T-cell (primary cell): ENCODE measurements at regions not wholly inside any gene's neighbourhood (a gene's known extent, or its start where the extent isn't known, plus 50 kb on each side); places are given as distances from the start of the nearest gene placed in this dataset.

ENCODE experiments used
- ATAC-seq, 4 experiments: fragments of 200-7000 bp in 3 of 4; fragments of 150-1000 bp in 1 of 4; cut with Tn5 transposase; replicated peaks in 1 of 4; 1 replicate in 3 of 4; 2 replicates in 1 of 4; pipeline ENCODE4 v1.10.0; 2021; ENCODE audit warnings: moderate library complexity in 3 of 4, mild to moderate bottlenecking in 2 of 4, moderate number of reproducible peaks in 1 of 4
- CTCF ChIA-PET, 2 donors: fragments of 300-600 bp; sonication (Branson Sonifier 250); formaldehyde crosslinking; loops; one replicate each; lab custom pipeline; 2022; ENCODE audit warnings: antibody characterized with exemption in 2 of 2; lab: Charles Lee
- POLR2A ChIA-PET, 2 donors: fragments of 300-600 bp; sonication (Branson Sonifier 250); formaldehyde crosslinking; loops; one replicate each; lab custom pipeline; 2022; ENCODE audit warnings: antibody characterized with exemption in 2 of 2; lab: Charles Lee
- DNase-seq, 35 experiments: peaks; one replicate each; pipeline versions ENCODE4 v3.0.0 to v3.0.0-alpha.2; 2013 to 2023
- H3K27ac ChIP-seq: one replicate; pipeline ENCODE4 v1.5.1; 2013; ENCODE audit warnings: low read length
- H3K27me3 ChIP-seq, 2 experiments: replicated peaks in 1 of 2; 1 replicate in 1 of 2; 2 replicates in 1 of 2; pipeline versions ENCODE4 v1.6.1 to v1.7.0; 2013; ENCODE audit warnings: low read length in 1 of 2, mixed read lengths in 1 of 2; ENCODE audit not compliant: control insufficient read depth in 2 of 2, insufficient read depth in 2 of 2; ENCODE audit errors: extremely low read depth in 1 of 2
- H3K36me3 ChIP-seq, 2 donors: 1 replicate in 1 of 2; 2 replicates in 1 of 2; pipeline versions ENCODE4 v1.6.1 to v1.7.0; 2013; ENCODE audit warnings: low read length in 1 of 2; ENCODE audit not compliant: control insufficient read depth in 2 of 2, insufficient read depth in 1 of 2; ENCODE audit errors: extremely low read depth in 1 of 2
- H3K4me1 ChIP-seq, 2 experiments: 1 replicate in 1 of 2; 2 replicates in 1 of 2; pipeline versions ENCODE4 v1.6.1 to v1.7.0; 2013; ENCODE audit warnings: low read length in 2 of 2, mixed read lengths in 1 of 2; ENCODE audit not compliant: insufficient read depth in 2 of 2, control insufficient read depth in 1 of 2; ENCODE audit errors: extremely low read depth in 1 of 2
- H3K4me3 ChIP-seq, 2 donors: 1 replicate in 1 of 2; 2 replicates in 1 of 2; pipeline versions ENCODE4 v1.5.1 to v1.7.0; 2013; ENCODE audit warnings: mild to moderate bottlenecking in 2 of 2, low read length in 1 of 2, moderate library complexity in 1 of 2; ENCODE audit not compliant: control insufficient read depth in 1 of 2; ENCODE audit errors: extremely low read depth in 1 of 2
- H3K9me3 ChIP-seq: 2 replicates; pipeline ENCODE4 v1.7.0; 2013
- H3K27ac Mint-ChIP-seq, 2 donors: one replicate each; pipeline ENCODE4 v1.8.0; 2020 to 2021; ENCODE audit warnings: mild to moderate bottlenecking in 2 of 2, mixed read lengths in 2 of 2
- H3K27me3 Mint-ChIP-seq, 2 donors: one replicate each; pipeline ENCODE4 v1.8.0; 2021 to 2022; ENCODE audit warnings: mixed read lengths in 2 of 2
- H3K36me3 Mint-ChIP-seq: one replicate; pipeline ENCODE4 v1.8.0; 2021; ENCODE audit warnings: mixed read lengths
- H3K4me1 Mint-ChIP-seq, 3 donors: one replicate each; pipeline ENCODE4 v1.8.0; 2020 to 2022; ENCODE audit warnings: mixed read lengths in 3 of 3, mild to moderate bottlenecking in 1 of 3
- H3K4me3 Mint-ChIP-seq, 3 donors: one replicate each; pipeline ENCODE4 v1.8.0; 2020 to 2022; ENCODE audit warnings: mild to moderate bottlenecking in 3 of 3, mixed read lengths in 3 of 3, moderate library complexity in 3 of 3
- H3K9me3 Mint-ChIP-seq, 3 donors: one replicate each; pipeline ENCODE4 v1.8.0; 2020 to 2022; ENCODE audit warnings: mixed read lengths in 3 of 3
- WGBS: methylation state at CpG from one replicate; pipeline ENCODE4 v1.1.5; 2013; ENCODE audit warnings: missing lambda C conversion rate; ENCODE audit not compliant: insufficient coverage; 5-methylcytosine and 5-hydroxymethylcytosine counted together

GRCh38 chr4:152247271-152247975 lies 288.5 kb downstream of the FBXW7 start:
- Mint-ChIP-seq H3K36me3 (no peaks in the 10 kb centered on the region), H3K27me3 (no peaks in the 10 kb centered on the region), H3K4me3 (peak overlapping the region in 1 of 3 donors; percentile 76), H3K9me3 (peaks cover 0 to 3% (median 0%) of the 10 kb centered on the region in 3 donors), H3K27ac (peak overlapping the region in 1 of 2 donors; percentile 59), H3K4me1 (peaks cover 38 to 50% (median 47%) of the 10 kb centered on the region in 3 donors)
- DNase-seq = no peak
- Histone ChIP-seq H3K27me3 (no peaks in the 10 kb centered on the region), H3K27ac (peak overlapping the region; percentile 42), H3K4me1 (peaks cover 23 to 30% of the 10 kb centered on the region in 2 experiments), H3K36me3 (no peaks in the 10 kb centered on the region), H3K9me3 (no peaks in the 10 kb centered on the region), H3K4me3 (no peak overlapping the region)
- 94% methylated on average over 15 of the region's 19 CpGs for WGBS
- POLR2A ChIA-PET = no interaction called here
- CTCF ChIA-PET = interaction anchor here in 1 of 2 donors (0.6 kb wide), 1 partner anchor 75 kb away, joined by 3 read pairs; no protein-coding TSS in a partner anchor
- no peak for ATAC-seq

- no peaks in the 10 kb centered on the region for H3K27me3 ChIP-seq
- ChIA-PET CTCF (no interaction called here), POLR2A (no interaction called here)
- H3K4me1 ChIP-seq = peaks cover 23 to 30% of the 10 kb centered on the region in 2 experiments
- H3K4me1 Mint-ChIP-seq = peaks cover 38 to 48% (median 47%) of the 10 kb centered on the region in 3 donors
- no peaks in the 10 kb centered on the region for H3K27me3 Mint-ChIP-seq
- peak overlapping the region; percentile 92 to 93 for H3K27ac Mint-ChIP-seq
- H3K9me3 ChIP-seq = no peaks in the 10 kb centered on the region
- ATAC-seq (peak; percentile 80 to 86 (median 84)), DNase-seq (peak in 29 of 35 experiments; percentile 2 to 47 (median 23))
- H3K27ac ChIP-seq = peak overlapping the region; percentile 42
- H3K36me3 ChIP-seq = no peaks in the 10 kb centered on the region
- H3K9me3 Mint-ChIP-seq = peaks cover 0 to 2% (median 0%) of the 10 kb centered on the region in 3 donors
- peak overlapping the region; percentile 49 to 76 (median 60) for H3K4me3 Mint-ChIP-seq
- 41% methylated on average over 7 of the region's 13 CpGs for WGBS
- H3K4me3 ChIP-seq = peak overlapping the region; percentile 10 to 39
- H3K36me3 Mint-ChIP-seq = no peaks in the 10 kb centered on the region
These were observed 289.2 kb downstream of the FBXW7 start for GRCh38 chr4:152246659-152247058.

GRCh38 chr4:152245680-152246079 lies 290.2 kb downstream of the FBXW7 start:
- Mint-ChIP-seq H3K27ac (peak overlapping the region in 1 of 2 donors; percentile 17), H3K4me3 (no peak overlapping the region), H3K9me3 (no peaks in the 10 kb centered on the region), H3K36me3 (no peaks in the 10 kb centered on the region), H3K27me3 (no peaks in the 10 kb centered on the region), H3K4me1 (peaks cover 38 to 47% (median 47%) of the 10 kb centered on the region in 3 donors)
- H3K27me3 ChIP-seq = no peaks in the 10 kb centered on the region
- H3K36me3 ChIP-seq = no peaks in the 10 kb centered on the region
- ATAC-seq (no peak), DNase-seq (no peak)
- peaks cover 23 to 30% of the 10 kb centered on the region in 2 experiments for H3K4me1 ChIP-seq
- WGBS = no CpG with 5 or more reads among the region's 1 CpG
- ChIA-PET CTCF (no interaction called here), POLR2A (no interaction called here)
- no peaks in the 10 kb centered on the region for H3K9me3 ChIP-seq
- no peak overlapping the region for H3K27ac ChIP-seq
- no peak overlapping the region for H3K4me3 ChIP-seq

GRCh38 chr4:152244659-152245058 lies 291.2 kb downstream of the FBXW7 start:
- Histone ChIP-seq H3K36me3 (no peaks in the 10 kb centered on the region), H3K27me3 (no peaks in the 10 kb centered on the region), H3K9me3 (no peaks in the 10 kb centered on the region), H3K27ac (no peak overlapping the region), H3K4me3 (no peak overlapping the region), H3K4me1 (peaks cover 23 to 30% of the 10 kb centered on the region in 2 experiments)
- H3K36me3 Mint-ChIP-seq = no peaks in the 10 kb centered on the region
- no peaks in the 10 kb centered on the region for H3K9me3 Mint-ChIP-seq
- H3K27me3 Mint-ChIP-seq = no peaks in the 10 kb centered on the region
- DNase-seq (no peak), ATAC-seq (no peak)
- peak overlapping the region in 1 of 3 donors; percentile 39 for H3K4me3 Mint-ChIP-seq
- 100% methylated on average over 1 of the region's 2 CpGs for WGBS
- peak overlapping the region; percentile 10 to 74 for H3K27ac Mint-ChIP-seq
- POLR2A ChIA-PET = no interaction called here
- peaks cover 38 to 47% (median 47%) of the 10 kb centered on the region in 3 donors for H3K4me1 Mint-ChIP-seq
- CTCF ChIA-PET = no interaction called here

GRCh38 chr4:152243896-152244595 lies 291.8 kb downstream of the FBXW7 start:
- Histone ChIP-seq H3K27me3 (no peaks in the 10 kb centered on the region), H3K4me1 (peaks cover 23 to 30% of the 10 kb centered on the region in 2 experiments), H3K4me3 (no peak overlapping the region), H3K9me3 (no peaks in the 10 kb centered on the region), H3K27ac (no peak overlapping the region), H3K36me3 (no peaks in the 10 kb centered on the region)
- H3K27me3 Mint-ChIP-seq = no peaks in the 10 kb centered on the region
- ChIA-PET CTCF (no interaction called here), POLR2A (interaction anchor here in 1 of 2 donors (0.8 kb wide), 1 partner anchor 56 kb away, joined by 4 read pairs; no protein-coding TSS in a partner anchor)
- H3K27ac Mint-ChIP-seq = peak overlapping the region in 1 of 2 donors; percentile 74
- ATAC-seq (no peak), DNase-seq (peak in 2 of 35 experiments; percentile 9 to 18)
- WGBS = 52% methylated on average over 8 of the region's 11 CpGs
- peaks cover 0 to 2% (median 0%) of the 10 kb centered on the region in 3 donors for H3K9me3 Mint-ChIP-seq
- H3K36me3 Mint-ChIP-seq = no peaks in the 10 kb centered on the region
- H3K4me3 Mint-ChIP-seq = peak overlapping the region in 2 of 3 donors; percentile 2 to 39
- H3K4me1 Mint-ChIP-seq = peaks cover 38 to 47% (median 47%) of the 10 kb centered on the region in 3 donors

- Histone ChIP-seq H3K4me1 (peaks cover 23 to 30% of the 10 kb centered on the region in 2 experiments), H3K27me3 (no peaks in the 10 kb centered on the region), H3K27ac (no peak overlapping the region), H3K9me3 (no peaks in the 10 kb centered on the region), H3K4me3 (no peak overlapping the region), H3K36me3 (no peaks in the 10 kb centered on the region)
- DNase-seq = no peak
- Mint-ChIP-seq H3K4me1 (peaks cover 38 to 47% (median 47%) of the 10 kb centered on the region in 3 donors), H3K4me3 (no peak overlapping the region), H3K27ac (peak overlapping the region in 1 of 2 donors; percentile 74), H3K27me3 (no peaks in the 10 kb centered on the region), H3K36me3 (no peaks in the 10 kb centered on the region), H3K9me3 (peaks cover 0 to 4% (median 0%) of the 10 kb centered on the region in 3 donors)
- ATAC-seq = no peak
- no CpG with 5 or more reads among the region's 2 CpGs for WGBS
- CTCF ChIA-PET = no interaction called here
- POLR2A ChIA-PET = interaction anchor here in 1 of 2 donors (0.8 kb wide), 1 partner anchor 57 kb away, joined by 4 read pairs; no protein-coding TSS in a partner anchor
These were observed 292.7 kb downstream of the FBXW7 start for GRCh38 chr4:152243206-152243605.
